H1 (cell line): ENCODE measurements at regions not wholly inside any gene's neighbourhood (a gene's known extent, or its start where the extent isn't known, plus 50 kb on each side); places are given as distances from the start of the nearest gene placed in this dataset.

Experiments used
- ATF2 ChIP-seq: IDR thresholded peaks from 2 replicates; pipeline ENCODE4 v1.6.1; 2012; ENCODE audit warnings: low read length, inconsistent platforms
- CHD7 ChIP-seq: fragments of 300-600 bp; sonication (generic); IDR thresholded peaks from 2 replicates; pipeline ENCODE4 v1.7.1; 2012; ENCODE audit warnings: low read length, moderate library complexity, mild to moderate bottlenecking, inconsistent platforms; ENCODE audit not compliant: insufficient replicate concordance
- CREB1 ChIP-seq: IDR thresholded peaks from 2 replicates; pipeline ENCODE4 v1.6.1; 2012; ENCODE audit warnings: inconsistent platforms
- CTBP2 ChIP-seq: IDR thresholded peaks from 2 replicates; pipeline ENCODE4 v1.7.0; 2011; ENCODE audit warnings: borderline replicate concordance, mild to moderate bottlenecking, moderate library complexity, mixed read lengths, low read length; ENCODE audit not compliant: insufficient read depth, insufficient read length
- GABPA ChIP-seq: IDR thresholded peaks from 2 replicates; pipeline ENCODE4 v1.6.1; 2011; ENCODE audit warnings: mild to moderate bottlenecking, low read length, moderate library complexity, borderline replicate concordance; ENCODE audit not compliant: insufficient read depth
- MAFK ChIP-seq: IDR thresholded peaks from 2 replicates; pipeline ENCODE4 v1.6.1; 2012; ENCODE audit warnings: low read depth, mild to moderate bottlenecking, improper control_type of control experiment, low read length
- RAD21 ChIP-seq, 2 experiments: IDR thresholded peaks in 1 of 2; conservative IDR thresholded peaks in 1 of 2; 2 replicates each; pipeline ENCODE4 v1.6.1; 2011; ENCODE audit warnings: low read depth in 2 of 2, low read length in 2 of 2, improper control_type of control experiment in 1 of 2, inconsistent platforms in 1 of 2, mild to moderate bottlenecking in 1 of 2, moderate library complexity in 1 of 2
- SIN3A ChIP-seq, 2 experiments: IDR thresholded peaks in 1 of 2; conservative IDR thresholded peaks in 1 of 2; 2 replicates each; pipeline ENCODE4 v1.6.1; 2011 to 2012; ENCODE audit warnings: low read length in 2 of 2, improper control_type of control experiment in 1 of 2, low read depth in 1 of 2, mild to moderate bottlenecking in 1 of 2
- SIRT6 ChIP-seq: IDR thresholded peaks from one replicate; pipeline ENCODE4 v1.7.1; 2012; ENCODE audit warnings: low read length, inconsistent platforms
- TEAD4 ChIP-seq: IDR thresholded peaks from 2 replicates; pipeline ENCODE4 v1.6.1; 2012; ENCODE audit warnings: low read depth, low read length, inconsistent platforms, mixed read lengths

- TF ChIP-seq CHD7: no peak
- TF ChIP-seq RAD21 (IDR thresholded peaks at IDR 0.05 in 1 of 2, conservative IDR thresholded peaks at IDR 0.05 in 1 of 2; ENCODE audit: low read depth in 2 of 2, low read length in 2 of 2): no peak
- no peak for TF ChIP-seq TEAD4
- no peak for TF ChIP-seq CTBP2
- TF ChIP-seq CREB1: no peak
- TF ChIP-seq ATF2: no peak
- TF ChIP-seq SIRT6: no peak
- TF ChIP-seq MAFK: no peak
- TF ChIP-seq GABPA: no peak
- no peak for TF ChIP-seq SIN3A (conservative IDR thresholded peaks at IDR 0.05 in 1 of 2, IDR thresholded peaks at IDR 0.05 in 1 of 2; ENCODE audit: low read depth in 1 of 2, low read length in 2 of 2)
These were observed 1021.5 kb downstream of the PCDH9 start (continued) for GRCh38 chr13:66208589-66208988.
